SKM-1 treated with dmso at 0.1 percent for 144 hours (cell line): ENCODE measurements at regions not wholly inside any gene's neighbourhood (a gene's known extent, or its start where the extent isn't known, plus 50 kb on each side); places are given as distances from the start of the nearest gene placed in this dataset.

ENCODE experiments used
- DNase-seq: peaks from one replicate; lab custom pipeline; 2025; ENCODE audit not compliant: unreplicated experiment; lab: John Stamatoyannopoulos, UW

GRCh38 chr7:33842150-33842549, 63.2 kb upstream of the BMPER start:
- DNase-seq = no peak

- no peak for DNase-seq
Measured at GRCh38 chr7:33845991-33846509, 59.3 kb upstream of the BMPER start.

- DNase-seq = no peak
Measured at GRCh38 chr7:33849004-33849403, 56.3 kb upstream of the BMPER start.

- DNase-seq = no peak
Measured at GRCh38 chr7:33849971-33850559, 55.3 kb upstream of the BMPER start.

- DNase-seq = no peak
Measured at GRCh38 chr7:33850768-33851167, 54.6 kb upstream of the BMPER start.

GRCh38 chr7:33852838-33853237, 52.5 kb upstream of the BMPER start:
- DNase-seq = no peak

GRCh38 chr7:33853361-33854062, 51.8 kb upstream of the BMPER start:
- DNase-seq = no peak

GRCh38 chr7:33854178-33854577, 51.2 kb upstream of the BMPER start:
- no peak for DNase-seq

- DNase-seq = peak; percentile 62
Measured at GRCh38 chr7:33854801-33855350, 50.5 kb upstream of the BMPER start.
